Dermis blood vessel endothelial cell (primary cell): ENCODE measurements at regions not wholly inside any gene's neighbourhood (a gene's known extent, or its start where the extent isn't known, plus 50 kb on each side); places are given as distances from the start of the nearest gene placed in this dataset.

ENCODE experiments used
- DNase-seq: peaks from one replicate; pipeline ENCODE4 v3.0.0; 2010

DNA sequence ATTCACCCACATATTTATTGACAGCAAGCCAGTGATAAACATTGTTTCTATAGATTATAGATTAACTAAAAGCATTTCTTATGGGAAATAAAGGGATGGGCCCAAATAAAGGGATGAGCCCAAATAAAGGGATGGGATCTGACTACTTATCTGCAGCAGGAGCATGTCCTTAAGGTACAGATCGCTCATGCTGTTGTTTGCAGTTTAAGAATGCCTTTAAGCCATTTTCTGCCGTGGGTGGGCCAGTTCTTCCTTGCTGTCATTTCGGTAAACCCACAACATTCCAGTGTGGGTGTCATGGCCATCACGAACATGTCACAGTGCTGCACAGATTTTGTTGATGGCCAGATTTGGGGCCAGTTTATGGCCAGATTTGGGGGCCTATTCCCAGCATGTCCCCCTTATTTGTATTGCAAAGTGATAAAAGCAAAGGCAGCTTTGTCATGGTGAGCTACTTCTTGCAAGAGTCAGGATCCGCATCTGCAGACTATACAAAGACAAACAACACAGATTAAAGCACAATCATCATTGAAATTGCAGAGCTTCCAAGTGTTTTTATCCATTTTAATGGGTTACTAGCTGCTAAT lies 700.7 kb downstream of the LRFN5 start:
- DNase-seq = no peak

DNA sequence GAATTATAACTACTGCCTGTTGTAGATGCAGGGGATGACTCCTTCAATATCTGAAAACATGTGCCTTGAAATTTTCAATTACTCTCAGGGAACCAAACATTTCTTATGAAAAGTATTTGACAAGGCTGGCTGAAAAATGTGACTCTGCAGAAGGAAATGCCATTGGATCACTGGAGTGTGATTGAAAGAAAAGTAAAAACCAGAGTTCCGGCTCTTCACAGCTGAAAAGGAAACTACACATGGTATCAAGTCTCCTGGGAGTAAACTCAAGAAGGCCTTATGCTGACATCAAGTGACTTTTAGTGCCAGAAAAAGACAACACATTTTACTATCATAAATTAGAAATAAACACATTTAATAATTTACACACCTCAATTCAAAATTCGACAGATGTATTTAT lies 693.0 kb downstream of the LRFN5 start:
- no peak for DNase-seq

DNA sequence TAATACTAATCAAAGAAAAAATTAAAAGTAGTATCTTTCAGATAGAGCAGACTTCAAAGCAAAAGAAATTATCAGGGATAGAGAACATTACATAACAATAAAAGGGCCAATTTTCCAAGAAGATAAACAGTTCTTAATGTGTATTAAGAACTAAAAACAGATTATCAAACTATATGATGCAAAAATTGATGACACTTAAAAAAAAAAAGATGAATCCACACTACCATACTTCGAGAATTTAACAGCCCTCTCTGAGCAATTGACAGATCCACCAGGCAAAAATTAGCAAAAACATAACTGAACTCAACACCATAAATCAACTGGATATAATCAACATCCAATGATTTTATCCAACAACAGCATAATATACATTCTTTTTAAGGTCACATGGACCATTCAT lies 686.5 kb downstream of the LRFN5 start:
- DNase-seq = no peak

DNA sequence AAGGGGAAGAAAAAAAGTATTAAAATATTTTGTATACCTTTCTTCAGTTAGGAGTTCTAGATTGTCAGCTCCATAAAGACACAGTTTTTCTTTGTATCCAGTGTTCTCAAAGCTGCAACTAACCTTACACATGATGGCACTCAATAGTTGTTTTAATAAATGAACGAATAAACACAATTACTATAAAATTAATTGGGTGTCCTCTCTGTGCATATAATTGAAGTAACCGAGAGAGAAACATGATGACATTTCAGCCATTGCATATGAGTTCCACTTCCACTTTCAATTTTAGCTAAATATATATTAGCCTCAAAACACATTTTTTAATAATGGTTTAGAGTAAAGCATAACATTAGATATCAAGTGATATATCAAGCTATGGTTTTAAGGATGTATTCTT lies 671.2 kb downstream of the LRFN5 start:
- DNase-seq = no peak

DNA sequence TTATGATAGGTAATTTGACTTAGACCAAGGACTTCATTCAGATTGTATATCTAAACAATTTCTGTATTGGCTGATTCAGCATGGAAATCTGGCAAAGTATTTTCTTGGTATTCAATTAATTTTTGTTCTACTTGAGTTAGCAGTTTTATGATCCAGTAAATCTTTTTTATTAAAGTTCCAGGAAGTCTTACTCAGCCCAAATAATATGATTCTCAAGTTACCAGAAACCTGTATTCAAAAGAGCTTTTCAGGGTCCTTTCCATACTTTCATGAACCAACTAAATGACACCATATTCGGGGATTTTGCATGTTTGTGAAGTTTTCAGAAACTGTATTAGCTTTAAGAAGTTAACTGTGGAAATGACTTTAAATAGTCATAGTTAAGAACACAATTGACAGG lies 662.6 kb downstream of the LRFN5 start:
- DNase-seq = no peak

DNA sequence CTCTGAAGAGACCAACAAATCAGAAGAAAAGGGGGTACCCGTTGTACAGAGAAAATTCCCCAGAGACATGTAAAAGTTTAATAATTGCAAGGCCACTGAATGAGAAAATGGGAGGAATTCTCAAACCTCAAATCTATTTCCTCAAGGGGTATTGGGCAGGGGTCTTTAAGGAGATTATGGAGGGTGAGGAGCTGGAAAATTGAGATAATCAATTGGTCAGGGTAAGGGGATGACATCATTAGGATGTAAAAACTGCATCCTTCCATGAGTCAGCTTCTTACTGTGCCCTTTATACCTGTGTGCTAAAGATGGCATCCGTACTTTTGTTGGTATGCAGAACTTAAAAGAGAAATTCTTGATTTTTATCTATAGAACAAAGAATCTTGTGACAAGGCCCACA lies 641.5 kb downstream of the LRFN5 start:
- no peak for DNase-seq

DNA sequence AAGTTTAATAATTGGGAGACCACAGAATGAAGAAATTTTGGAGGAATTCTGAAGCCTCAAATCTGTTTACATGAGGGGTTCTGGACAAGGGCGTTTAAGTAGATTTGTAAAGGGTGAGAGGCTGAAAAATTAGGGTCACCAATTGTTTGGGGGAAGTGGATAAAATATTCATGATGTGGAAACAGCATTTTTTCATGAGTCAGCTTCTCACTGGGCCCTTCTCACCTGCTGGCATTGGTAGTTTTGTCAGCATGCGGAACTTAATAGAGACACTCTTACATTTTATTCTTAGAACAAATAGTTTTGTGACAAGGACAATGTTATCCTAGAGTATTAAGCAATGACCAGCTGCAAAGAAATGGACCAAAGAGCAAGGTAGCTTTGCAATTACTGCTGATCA lies 634.4 kb downstream of the LRFN5 start:
- no peak for DNase-seq

DNA sequence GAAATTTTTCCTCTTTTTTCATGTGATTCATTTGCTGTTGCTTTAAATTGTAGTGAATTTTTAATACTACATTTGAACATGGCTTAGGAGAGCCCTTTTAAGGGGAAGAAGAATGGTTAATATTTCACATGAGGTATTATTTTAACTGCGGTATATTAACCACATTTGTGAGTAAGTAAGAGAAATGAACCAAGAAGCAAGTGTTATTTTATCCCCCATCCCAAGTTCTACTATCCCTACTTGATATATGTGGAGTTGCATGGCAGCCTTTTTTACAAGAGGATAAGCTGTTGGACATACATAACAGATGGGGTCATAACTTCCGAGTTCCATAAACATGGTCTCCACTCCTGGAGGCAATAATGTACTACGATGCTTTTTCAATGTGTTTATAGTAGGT lies 623.3 kb downstream of the LRFN5 start:
- DNase-seq = no peak

DNA sequence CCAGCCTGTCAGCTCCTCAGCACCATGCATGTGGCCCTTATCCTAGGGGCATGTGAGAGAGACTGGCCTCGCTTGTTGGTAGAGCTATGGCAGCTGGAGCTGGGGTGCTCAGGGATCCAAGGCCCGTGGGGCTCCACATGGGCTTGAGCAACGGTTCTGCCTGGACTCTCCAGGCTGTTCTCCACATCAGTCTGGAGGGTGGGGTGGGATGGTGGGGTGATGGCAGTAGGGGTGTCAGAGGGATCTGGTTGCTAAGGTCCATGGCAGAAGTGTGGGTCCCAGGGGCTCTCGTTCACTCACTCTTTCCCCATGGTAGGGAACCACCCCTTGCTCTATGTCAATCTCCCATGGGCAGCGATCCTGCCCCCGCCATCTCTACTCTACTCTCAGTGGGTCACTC lies 622.6 kb downstream of the LRFN5 start:
- no peak for DNase-seq

DNA sequence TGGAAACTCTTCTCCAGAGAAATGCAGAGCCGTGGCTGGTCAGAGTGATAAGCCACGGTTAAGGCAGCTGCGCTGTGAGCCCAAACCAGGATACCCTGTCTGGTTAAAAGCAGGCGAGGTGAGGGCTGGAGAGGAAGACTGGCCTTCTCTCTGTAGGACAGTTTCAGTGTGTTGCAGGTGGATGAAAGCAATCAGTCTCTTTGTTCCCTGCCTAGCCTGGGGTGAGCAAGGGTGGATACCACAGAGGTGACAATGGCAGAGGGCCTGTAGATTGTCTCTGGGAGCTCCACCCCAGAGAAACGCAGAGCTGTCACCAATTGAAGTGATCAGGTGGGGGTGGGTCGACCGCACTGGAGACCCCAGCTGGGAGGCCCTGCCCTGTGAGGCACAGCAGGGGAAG lies 621.9 kb downstream of the LRFN5 start:
- no peak for DNase-seq

DNA sequence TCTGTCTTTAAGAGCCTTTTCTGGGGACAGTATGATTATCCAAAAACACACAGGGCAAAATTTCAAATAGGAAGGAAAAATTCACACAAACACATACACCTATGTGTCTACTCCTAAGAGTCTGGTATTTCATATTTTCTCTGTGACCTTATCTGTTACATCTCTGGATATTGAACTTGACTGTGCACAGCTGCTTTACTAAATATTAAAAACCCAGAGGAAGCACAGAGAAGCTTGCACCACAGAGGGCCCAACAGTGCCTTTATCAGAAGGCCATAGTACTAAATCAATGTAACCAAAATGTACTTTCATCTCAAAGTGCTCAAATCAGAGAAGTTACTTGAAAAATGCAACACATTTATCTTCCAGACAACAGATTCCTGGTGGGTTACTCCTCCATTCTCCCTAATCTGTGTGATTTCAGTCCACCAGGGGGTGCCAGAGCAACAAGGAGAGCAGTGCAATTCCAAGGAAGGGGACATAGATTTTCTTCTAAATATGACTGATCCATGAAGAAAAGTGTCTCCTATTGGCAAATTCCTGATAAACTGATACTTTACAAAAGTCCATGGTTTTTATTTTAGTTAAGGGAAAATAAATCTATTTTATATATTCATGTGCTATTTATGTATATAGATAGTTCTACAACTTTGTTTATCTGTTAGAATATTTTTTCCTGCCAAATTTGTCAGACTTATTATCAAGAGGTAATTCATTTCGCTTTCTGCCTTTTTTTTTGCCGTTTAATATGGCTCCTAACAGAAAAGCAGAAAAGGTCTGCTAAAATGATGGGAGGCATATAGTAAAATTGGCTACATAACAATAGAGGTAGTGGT lies 617.6 kb downstream of the LRFN5 start:
- DNase-seq = peak; percentile 47

DNA sequence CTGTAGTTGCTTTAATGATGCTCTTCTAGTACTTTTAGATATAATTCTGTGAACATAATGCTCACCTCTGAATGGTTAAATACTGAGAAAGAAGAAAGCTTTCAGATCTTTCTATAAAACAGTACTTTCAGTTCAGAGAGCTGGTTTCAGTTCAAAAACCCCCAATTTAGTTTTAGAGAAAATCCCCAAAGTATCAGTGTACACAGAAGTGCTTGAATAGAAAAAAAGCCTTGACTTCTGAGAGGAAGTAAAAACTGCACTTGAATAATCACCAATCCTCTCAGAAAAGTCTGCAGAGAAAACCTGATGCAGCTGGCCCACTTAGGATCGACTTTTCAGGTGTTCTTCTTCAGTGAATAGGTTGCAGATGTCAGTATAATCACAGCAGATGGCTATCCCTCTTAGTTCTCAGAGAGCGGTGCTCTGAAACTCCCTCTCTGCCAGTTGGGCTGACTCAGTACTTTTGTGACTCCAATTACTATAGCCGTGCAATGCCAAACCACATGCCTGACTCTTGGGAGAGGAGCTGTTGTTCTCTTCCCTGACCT lies 616.3 kb downstream of the LRFN5 start:
- no peak for DNase-seq

DNA sequence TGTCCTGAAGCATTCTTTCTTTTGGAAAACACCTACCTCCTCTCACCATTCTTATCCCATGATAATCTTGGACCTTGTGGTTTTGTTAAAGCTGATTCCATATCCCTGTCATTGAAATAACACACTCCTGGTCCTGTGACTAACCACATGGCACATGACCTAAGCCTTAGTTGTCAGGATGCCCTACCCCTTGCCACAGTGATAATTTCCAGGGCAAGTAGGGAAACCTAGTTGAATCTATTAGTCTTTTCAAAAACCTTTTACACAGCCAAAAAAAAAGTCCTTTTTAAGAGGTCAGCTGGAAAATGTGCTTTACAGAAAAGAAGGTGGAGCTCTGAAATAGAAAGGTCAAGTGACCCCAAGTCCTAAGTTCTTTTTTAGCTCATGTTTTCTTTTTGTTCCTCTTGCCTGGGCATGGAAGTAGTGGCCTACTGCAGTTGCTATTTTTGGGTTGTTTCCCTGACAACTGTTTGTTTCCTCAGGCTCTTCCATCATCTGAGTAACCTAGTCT lies 608.4 kb downstream of the LRFN5 start:
- peak; percentile 2 for DNase-seq

DNA sequence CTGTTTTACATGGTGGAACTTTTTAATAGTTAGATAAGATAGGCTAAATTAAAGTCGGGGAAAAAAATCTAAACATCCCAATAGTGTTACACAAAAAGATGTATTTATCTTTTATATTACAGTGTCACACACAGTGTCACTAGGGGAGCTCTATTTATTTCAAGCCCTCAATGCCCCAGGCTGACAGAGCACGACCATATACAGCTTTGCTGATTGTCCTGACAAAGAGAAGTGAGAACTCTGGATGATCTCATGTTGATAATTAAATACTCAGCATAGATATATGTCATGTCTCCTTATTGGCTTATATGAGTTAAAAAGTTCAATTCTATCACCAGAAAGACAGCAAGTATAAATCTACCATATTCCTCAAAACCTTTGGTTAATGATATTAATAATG lies 594.3 kb downstream of the LRFN5 start:
- no peak for DNase-seq

DNA sequence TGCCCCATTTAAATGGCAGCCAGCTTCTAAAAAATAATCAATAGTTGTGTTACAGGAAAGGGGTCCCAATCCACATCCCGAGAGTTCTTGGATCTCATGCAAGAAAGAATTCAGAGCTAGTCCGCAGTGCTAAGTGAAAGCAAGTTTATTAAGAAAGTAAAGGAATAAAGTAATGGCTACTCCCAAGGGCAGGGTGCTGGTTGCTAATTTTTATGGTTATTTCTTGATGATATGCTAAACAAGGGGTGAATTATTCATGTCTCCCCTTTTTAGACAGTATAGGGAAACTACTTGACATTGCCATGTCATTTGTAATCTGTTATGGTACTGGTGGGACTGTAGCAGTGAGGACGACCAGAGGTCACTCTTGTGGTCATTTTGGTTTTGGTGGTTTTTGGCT lies 591.3 kb downstream of the LRFN5 start:
- DNase-seq = no peak

DNA sequence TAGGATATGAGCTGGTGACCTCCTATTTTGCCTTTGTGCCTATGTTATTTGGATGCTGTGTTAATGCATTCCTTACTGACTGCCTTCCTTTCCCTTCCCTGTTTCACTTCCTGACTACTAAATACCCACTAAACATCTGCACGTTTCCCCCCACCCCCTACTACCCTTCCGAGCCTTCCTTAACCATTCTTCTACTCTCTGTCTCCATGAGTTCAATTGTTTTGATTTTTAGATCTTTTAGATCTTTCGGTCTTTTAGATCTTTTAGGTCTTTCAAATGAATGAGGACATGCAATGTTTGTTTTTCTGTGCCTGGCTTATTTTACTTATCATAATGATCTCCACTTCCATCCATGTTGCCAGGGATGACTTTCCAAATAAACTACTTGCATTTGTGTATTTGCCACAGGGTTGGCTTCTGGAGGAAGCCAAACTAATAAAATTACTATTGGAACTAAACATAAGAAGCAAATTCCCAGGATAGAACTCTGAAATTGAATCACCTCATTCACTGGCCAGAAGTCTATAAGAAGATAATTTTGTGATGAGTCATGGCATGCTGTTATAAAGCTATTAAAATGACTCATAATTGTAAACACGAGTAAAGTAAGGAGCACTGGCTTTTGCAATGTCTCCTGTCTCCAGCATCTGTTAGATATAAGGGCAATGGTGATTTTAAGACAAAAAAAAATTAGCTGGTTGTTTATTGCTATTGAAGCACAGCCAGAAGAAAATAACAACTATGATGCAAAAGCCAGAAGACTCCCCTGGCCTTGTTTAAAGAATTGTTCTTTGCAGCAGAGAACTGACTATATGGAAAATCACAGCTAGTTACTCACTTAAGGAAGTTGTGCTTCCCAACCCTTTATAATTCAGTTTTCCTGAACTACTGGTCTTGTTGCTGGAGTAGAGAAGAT lies 586.3 kb downstream of the LRFN5 start:
- DNase-seq = peak; percentile 33

DNA sequence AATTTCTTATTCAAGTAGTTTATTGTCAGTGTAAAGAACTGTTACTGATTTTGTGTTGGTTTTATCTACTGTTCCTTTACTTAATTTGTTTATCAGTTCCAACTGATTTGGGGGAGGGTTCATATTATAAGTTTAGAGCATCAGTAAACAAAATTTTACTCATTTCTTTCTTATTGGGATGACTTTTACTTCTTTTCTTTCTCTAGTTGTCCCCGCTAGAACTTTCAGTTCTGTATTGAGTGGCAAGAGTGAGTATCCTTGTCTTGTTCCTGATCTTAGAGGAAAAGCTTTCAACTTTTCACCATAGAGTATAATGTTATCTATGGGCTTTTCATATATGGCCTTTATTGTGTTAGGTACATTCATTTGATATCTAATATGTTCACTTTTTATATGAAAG lies 584.1 kb downstream of the LRFN5 start:
- DNase-seq = no peak

DNA sequence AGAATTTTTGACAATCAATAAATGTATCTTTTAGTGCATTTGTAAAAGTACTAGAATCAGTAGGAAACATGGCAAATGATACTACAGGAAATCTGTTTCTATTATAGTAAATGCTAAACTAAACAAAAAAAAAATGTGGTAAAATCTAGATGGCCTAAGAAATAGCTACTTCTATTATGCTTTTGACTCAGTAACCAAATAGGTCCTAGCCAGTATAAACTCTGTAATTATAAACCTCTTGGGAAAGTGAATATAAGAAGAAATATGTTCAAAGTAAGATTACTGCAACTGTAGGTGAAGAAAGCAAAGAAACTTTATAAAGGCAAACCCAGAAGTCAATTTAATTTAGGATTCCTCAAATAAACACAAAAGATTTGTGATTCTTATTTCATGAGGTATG lies 581.2 kb downstream of the LRFN5 start:
- DNase-seq = no peak

DNA sequence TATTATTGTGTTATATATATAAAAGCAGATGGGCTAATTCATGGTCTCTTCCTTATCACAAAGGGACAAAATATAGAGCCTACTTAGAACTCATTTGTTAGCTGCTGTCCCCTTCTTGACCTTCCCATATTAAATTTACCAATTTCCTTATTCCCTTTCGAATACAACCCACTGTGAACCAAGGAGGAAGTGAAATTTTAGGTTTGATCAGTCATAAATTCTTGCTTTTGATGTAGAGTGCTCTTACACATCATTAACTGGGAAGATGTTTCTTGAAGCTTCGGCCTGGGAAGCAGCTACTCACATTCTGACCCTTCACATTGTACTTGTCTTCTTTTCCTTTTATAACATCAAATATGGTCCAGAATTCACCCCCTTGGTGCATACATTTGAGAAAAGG lies 579.0 kb downstream of the LRFN5 start:
- no peak for DNase-seq

DNA sequence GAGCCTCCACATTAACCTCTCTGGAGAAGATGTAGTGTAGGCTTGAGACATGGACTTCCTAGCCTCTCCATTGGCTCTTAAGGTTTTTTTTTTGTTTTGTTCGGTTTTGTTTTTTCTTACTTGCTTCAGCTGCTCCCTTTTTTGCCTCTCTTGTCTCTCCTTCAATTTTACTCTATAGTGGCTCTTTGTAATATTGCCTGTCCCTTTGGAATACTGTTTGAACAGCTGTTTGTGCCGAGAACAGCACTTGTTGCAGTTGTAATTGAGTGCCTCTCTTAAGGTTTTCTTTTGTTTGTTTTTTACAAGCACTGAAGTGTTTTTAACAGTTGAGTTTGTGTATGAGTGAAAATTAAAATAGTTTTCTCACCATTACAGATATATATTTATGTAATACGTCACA lies 567.7 kb downstream of the LRFN5 start:
- DNase-seq = no peak

DNA sequence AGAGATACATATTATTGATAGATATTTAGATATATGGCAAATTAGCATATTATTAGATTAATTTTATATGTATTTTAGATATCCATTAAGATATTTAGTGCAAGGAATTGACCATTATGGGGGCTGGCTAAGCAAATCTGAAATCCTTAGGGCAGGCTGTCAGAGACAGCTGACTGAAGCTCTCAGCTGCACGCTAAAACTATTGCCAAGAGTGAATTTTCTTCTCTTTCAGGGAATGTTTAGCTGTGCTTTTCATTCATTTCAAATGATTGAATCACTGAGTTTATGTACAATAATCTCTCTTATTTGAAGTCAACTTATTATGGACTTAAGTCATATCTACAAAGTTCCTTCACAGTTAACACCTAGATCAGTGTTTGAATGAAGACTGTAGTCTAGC lies 566.5 kb downstream of the LRFN5 start:
- DNase-seq = no peak

DNA sequence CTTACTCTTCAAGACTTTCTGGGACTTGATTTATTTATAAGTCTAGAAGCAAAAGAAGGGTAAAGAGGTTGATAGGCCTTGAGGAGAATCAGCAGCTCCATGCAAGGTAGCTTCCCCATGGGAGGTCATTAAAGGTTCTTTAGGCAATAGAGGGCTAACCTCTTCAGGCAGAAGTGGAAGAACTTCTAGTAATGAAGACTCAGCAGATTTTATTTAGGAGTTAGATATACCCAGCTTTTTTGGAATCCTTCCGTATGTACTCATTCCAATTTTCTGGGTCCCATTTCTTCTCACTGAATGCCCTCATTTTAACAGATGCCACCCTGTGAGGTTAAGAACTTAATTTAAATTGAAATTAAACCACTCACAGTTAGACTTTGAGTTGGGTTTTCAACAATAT lies 565.6 kb downstream of the LRFN5 start:
- DNase-seq = no peak

DNA sequence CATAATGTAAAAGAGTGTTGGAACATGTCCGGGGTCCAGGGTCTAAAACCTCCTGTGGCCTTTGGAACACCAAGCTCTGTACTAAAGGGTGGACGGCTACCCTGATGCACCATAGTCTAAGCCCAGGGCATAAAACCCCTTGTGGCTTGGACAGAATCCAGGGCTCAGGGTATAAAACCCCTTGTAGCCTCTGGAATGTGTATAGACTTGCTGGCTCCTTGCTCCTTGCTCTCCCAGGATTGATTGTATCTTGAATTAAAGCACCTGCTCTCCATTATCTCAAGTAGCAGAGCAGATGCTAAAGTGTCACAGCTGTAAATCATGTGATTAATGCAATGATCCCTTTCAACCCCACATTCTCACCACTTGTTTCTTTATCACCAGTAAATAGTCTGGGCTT lies 556.5 kb downstream of the LRFN5 start:
- DNase-seq = no peak
